SK-N-SH (cell line): ENCODE measurements at regions not wholly inside any gene's neighbourhood (a gene's known extent, or its start where the extent isn't known, plus 50 kb on each side); places are given as distances from the start of the nearest gene placed in this dataset.

Experiments
- CHD2 ChIP-seq: fragments of 150-350 bp; IDR thresholded peaks from 2 replicates; pipeline ENCODE4 v1.6.1; 2018; ENCODE audit warnings: low read length; ENCODE audit not compliant: partially characterized antibody
- FOXM1 ChIP-seq: IDR thresholded peaks from 2 replicates; pipeline ENCODE4 v1.4.0; 2012; ENCODE audit warnings: low read depth, mild to moderate bottlenecking
- GABPA ChIP-seq: IDR thresholded peaks from 2 replicates; pipeline ENCODE4 v1.4.0; 2012; ENCODE audit warnings: low read depth, mild to moderate bottlenecking
- JUND ChIP-seq: IDR thresholded peaks from 2 replicates; pipeline ENCODE4 v1.4.0; 2012
- MXI1 ChIP-seq: IDR thresholded peaks from 2 replicates; pipeline ENCODE4 v1.6.1; 2012; ENCODE audit warnings: mild to moderate bottlenecking, low read depth, low read length, improper control_type of control experiment
- POLR2AphosphoS5 ChIP-seq: IDR thresholded peaks from 2 replicates; pipeline ENCODE4 v1.6.1; 2012; ENCODE audit warnings: low read depth, low read length
- RAD21 ChIP-seq: IDR thresholded peaks from 2 replicates; pipeline ENCODE4 v1.6.1; 2012; ENCODE audit warnings: mild to moderate bottlenecking, low read length
- TAF1 ChIP-seq: IDR thresholded peaks from 2 replicates; pipeline ENCODE4 v1.6.1; 2012; ENCODE audit warnings: low read depth, mild to moderate bottlenecking, low read length, moderate library complexity, borderline replicate concordance
- TCF12 ChIP-seq: IDR thresholded peaks from 2 replicates; pipeline ENCODE4 v1.4.0; 2012
- TF ChIP-seq, protein P1 (sequence below): fragments of 200-600 bp; sonication (generic); IDR thresholded peaks from 2 replicates; pipeline ENCODE4 v1.6.1; 2017; ENCODE audit warnings: antibody characterized with exemption, mild to moderate bottlenecking, moderate library complexity
- TF ChIP-seq, protein P2 (sequence below): IDR thresholded peaks from 2 replicates; pipeline ENCODE4 v1.4.0; 2012; ENCODE audit warnings: low read depth
- TF ChIP-seq, protein P3 (sequence below): fragments of 150-350 bp; IDR thresholded peaks from 2 replicates; pipeline ENCODE4 v1.6.1; 2016; ENCODE audit warnings: mild to moderate bottlenecking, low read depth, low read length
- TF ChIP-seq, protein P4 (sequence below): IDR thresholded peaks from 2 replicates; pipeline ENCODE4 v1.6.1; 2012; ENCODE audit warnings: mild to moderate bottlenecking, low read depth, low read length, moderate library complexity

DNA sequence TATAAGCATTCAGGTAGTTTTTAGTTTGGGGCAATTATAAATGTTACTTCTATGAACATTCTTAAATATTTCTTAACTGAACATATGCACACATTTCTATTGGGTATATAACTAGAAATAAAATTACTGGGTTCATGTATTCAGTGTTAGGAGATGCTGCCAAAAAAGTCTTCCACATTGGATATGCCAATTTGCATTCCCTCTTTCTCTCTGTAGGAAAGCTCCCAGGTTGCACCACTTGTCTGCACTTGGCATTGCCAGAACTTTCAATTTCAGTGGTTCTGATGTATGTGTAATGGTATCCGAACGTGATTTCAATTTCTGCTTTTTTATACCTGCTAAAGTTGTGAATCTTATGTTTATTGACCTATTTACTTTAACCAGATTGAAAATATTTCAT is 972.1 kb upstream of the PRR20A start:
- TF ChIP-seq, protein P1, sequence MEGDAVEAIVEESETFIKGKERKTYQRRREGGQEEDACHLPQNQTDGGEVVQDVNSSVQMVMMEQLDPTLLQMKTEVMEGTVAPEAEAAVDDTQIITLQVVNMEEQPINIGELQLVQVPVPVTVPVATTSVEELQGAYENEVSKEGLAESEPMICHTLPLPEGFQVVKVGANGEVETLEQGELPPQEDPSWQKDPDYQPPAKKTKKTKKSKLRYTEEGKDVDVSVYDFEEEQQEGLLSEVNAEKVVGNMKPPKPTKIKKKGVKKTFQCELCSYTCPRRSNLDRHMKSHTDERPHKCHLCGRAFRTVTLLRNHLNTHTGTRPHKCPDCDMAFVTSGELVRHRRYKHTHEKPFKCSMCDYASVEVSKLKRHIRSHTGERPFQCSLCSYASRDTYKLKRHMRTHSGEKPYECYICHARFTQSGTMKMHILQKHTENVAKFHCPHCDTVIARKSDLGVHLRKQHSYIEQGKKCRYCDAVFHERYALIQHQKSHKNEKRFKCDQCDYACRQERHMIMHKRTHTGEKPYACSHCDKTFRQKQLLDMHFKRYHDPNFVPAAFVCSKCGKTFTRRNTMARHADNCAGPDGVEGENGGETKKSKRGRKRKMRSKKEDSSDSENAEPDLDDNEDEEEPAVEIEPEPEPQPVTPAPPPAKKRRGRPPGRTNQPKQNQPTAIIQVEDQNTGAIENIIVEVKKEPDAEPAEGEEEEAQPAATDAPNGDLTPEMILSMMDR = no peak
- TF ChIP-seq JUND (no peak), RAD21 (no peak), MXI1 (no peak), GABPA (no peak), TAF1 (no peak), TCF12 (no peak), CHD2 (no peak), FOXM1 (no peak), POLR2AphosphoS5 (no peak)
- TF ChIP-seq, protein P2, sequence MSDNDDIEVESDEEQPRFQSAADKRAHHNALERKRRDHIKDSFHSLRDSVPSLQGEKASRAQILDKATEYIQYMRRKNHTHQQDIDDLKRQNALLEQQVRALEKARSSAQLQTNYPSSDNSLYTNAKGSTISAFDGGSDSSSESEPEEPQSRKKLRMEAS = no peak
- TF ChIP-seq, protein P3, sequence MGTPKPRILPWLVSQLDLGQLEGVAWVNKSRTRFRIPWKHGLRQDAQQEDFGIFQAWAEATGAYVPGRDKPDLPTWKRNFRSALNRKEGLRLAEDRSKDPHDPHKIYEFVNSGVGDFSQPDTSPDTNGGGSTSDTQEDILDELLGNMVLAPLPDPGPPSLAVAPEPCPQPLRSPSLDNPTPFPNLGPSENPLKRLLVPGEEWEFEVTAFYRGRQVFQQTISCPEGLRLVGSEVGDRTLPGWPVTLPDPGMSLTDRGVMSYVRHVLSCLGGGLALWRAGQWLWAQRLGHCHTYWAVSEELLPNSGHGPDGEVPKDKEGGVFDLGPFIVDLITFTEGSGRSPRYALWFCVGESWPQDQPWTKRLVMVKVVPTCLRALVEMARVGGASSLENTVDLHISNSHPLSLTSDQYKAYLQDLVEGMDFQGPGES = no peak
- TF ChIP-seq, protein P4, sequence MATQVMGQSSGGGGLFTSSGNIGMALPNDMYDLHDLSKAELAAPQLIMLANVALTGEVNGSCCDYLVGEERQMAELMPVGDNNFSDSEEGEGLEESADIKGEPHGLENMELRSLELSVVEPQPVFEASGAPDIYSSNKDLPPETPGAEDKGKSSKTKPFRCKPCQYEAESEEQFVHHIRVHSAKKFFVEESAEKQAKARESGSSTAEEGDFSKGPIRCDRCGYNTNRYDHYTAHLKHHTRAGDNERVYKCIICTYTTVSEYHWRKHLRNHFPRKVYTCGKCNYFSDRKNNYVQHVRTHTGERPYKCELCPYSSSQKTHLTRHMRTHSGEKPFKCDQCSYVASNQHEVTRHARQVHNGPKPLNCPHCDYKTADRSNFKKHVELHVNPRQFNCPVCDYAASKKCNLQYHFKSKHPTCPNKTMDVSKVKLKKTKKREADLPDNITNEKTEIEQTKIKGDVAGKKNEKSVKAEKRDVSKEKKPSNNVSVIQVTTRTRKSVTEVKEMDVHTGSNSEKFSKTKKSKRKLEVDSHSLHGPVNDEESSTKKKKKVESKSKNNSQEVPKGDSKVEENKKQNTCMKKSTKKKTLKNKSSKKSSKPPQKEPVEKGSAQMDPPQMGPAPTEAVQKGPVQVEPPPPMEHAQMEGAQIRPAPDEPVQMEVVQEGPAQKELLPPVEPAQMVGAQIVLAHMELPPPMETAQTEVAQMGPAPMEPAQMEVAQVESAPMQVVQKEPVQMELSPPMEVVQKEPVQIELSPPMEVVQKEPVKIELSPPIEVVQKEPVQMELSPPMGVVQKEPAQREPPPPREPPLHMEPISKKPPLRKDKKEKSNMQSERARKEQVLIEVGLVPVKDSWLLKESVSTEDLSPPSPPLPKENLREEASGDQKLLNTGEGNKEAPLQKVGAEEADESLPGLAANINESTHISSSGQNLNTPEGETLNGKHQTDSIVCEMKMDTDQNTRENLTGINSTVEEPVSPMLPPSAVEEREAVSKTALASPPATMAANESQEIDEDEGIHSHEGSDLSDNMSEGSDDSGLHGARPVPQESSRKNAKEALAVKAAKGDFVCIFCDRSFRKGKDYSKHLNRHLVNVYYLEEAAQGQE = no peak
